HG03571 (cell line): ENCODE measurements at regions not wholly inside any gene's neighbourhood (a gene's known extent, or its start where the extent isn't known, plus 50 kb on each side); places are given as distances from the start of the nearest gene placed in this dataset.
"Not testable (repeated sequence)": the region's sequence is repeated elsewhere in the genome, so short reads cannot be mapped to it uniquely, and the experiment has no call there.

Experiments
- ATAC-seq: cut with Tn5 transposase; IDR thresholded peaks from one replicate; pipeline ENCODE4 v1.9.1; 2021; ENCODE audit not compliant: unreplicated experiment

GRCh38 chr7:35853194-35853593 lies 52.3 kb downstream of the SEPTIN7 start:
- ATAC-seq: not testable (repeated sequence)

- ATAC-seq: no peak
Measured at GRCh38 chr7:35854311-35854710, 53.5 kb downstream of the SEPTIN7 start.

GRCh38 chr7:35856175-35856574 lies 55.3 kb downstream of the SEPTIN7 start:
- no peak for ATAC-seq

DNA sequence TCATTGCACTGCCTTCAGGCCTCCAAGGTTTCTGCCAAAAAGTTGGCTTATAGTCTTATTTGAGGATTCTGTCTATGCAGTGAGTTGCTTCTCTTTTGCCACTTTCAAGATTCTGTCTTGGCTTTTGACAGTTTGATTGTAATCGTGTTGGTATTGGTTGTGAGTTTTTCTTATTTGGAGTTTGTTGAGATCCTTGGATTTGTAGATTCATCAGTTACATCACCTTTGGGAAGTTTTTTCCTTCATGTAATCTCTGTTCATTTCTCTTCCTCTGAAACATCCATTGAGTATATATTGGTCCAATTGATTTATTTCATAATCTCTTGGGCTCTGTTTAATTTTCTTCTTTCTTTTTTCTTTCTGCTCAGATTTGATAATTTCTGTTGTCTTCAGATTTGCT lies 59.8 kb downstream of the SEPTIN7 start:
- ATAC-seq: no peak

DNA sequence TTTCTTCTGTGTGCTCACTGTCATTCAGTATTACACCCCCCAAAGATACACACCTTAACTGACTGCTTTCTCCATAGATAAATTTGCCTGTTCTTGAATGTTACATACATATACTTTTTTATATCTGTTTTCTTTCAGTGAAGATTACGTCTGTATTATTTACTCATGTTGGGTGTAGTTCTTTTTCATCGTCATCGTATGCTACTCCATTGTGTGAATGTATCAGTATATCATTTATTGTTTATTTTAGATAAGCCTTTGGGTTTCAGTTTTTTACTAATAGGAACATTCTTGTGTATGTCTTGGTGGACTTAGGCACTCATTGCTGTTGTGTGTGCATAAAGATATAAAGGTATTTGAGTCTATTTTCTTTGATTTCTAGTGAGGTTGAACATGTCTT lies 64.4 kb downstream of the SEPTIN7 start:
- no peak for ATAC-seq

DNA sequence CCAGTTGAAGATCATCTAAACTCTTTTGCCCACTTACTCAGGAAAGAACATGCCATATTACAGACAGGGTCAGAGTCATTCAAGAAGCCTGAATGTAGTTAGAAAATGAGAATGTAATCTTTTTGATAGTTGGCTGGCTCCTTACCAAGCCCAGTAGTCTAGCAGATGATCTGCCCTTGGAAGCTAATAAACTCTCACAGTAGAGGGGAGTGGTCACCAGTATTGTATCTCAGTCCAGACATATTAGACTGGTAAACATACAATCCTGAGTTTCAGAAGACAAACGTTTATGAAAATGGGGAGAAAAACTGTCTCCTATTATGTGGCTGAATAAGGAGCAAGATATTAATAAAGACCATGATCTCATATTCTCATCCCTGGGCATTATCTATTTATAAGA lies 65.3 kb downstream of the SEPTIN7 start:
- no peak for ATAC-seq

- not testable (repeated sequence) for ATAC-seq
Measured at GRCh38 chr7:35869117-35869516, 68.3 kb downstream of the SEPTIN7 start.

DNA sequence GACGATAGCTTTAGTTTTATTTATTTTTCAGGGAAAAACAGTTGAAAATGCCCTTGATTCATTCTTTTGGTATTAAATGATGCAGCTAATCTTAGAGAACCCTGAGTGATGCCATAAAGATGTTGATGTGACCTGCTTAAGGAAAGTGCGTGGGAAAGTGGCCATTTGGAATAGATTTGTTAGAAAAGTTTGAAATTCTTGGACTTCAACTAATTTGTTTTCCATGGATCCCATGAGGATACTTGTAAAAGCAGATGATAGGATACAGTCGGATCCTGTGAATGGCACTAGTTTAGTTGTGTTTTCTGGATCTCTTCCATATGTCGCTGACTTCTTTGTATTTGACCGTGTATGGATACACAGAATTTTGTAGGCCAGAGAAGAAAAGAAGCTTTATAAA lies 69.0 kb downstream of the SEPTIN7 start:
- no peak for ATAC-seq

GRCh38 chr7:35871856-35872255 lies 71.0 kb downstream of the SEPTIN7 start:
- no peak for ATAC-seq

GRCh38 chr7:35874886-35875285 lies 74.0 kb downstream of the SEPTIN7 start:
- no peak for ATAC-seq

- ATAC-seq: no peak
Measured at GRCh38 chr7:35875292-35875691, 74.4 kb downstream of the SEPTIN7 start.

DNA sequence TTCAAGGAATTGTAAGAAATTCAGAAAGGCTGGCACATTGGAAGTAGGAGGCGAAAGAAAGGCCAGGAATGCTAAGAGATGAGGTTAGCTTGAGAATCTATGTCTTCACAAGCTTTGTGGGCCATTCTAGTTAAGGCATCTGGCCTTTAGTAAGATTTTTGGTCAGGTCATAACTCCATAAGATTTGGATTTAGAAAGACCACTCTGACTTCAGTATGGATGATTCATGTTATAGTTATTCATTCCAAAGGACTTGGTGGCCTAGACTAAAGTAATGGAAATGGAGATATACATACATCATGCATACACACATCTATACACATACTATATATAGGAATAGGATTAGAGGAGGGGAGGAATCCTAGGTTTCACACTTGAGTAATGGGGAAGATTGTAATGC lies 77.5 kb downstream of the SEPTIN7 start:
- no peak for ATAC-seq

GRCh38 chr7:35887430-35887829 lies 86.6 kb downstream of the SEPTIN7 start:
- ATAC-seq: not testable (repeated sequence)

DNA sequence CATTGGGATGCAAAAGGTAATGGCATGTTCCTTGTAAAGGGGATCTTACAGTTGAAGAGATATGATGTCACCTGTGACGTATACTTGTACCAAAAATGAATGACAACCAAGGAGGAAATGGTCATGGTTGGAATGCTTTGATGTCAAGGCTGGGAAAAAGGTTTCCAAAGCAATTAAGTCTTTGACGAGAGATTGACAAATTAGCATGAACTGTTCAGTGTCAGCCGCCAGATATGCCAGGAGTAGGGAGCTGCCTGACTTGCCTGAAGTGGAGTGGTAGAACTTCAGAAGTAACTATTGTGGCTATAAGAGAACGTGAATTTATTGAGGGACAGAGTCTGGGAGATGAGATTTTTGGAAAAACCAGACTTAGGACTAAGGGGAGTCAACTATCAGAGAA lies 88.1 kb downstream of the SEPTIN7 start:
- no peak for ATAC-seq

DNA sequence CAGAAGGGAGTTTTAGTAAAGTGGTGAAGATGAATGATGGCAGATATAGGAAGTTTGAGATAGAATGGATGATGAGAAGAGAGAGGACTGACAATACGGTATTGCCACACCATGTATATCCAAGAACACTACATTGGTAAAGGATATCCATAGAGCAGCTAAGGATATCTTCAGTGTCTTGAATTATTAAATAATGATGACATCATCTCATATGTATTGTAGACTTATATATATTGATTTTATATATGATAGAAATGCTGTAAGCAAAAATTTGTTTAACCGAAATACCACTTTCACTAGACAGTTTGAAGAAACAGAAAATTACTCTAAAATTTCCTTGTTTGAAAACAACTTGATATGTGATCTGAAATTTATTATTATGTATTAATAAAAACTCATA lies 89.0 kb downstream of the SEPTIN7 start:
- ATAC-seq: no peak

- ATAC-seq: no peak
Measured at GRCh38 chr7:35891004-35891830, 90.4 kb downstream of the SEPTIN7 start.

DNA sequence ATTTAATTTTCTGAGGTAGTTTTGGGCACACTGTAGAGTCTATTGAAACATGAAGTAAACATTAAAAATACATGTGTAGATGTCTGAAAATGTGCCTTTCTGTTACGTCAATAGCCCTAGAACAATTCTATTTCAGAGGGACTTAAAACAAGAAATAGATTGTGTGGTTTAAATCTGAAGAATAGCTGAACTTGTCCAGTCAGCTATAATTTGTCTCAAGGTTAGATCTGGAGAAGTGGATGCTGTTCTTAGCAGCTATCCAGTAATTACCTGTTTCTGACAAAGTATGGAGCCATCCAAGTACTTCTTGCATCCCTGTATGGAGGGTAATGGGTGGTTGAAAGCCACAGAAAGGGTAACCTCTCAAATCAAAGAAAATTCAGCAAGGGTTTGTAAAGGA lies 92.8 kb downstream of the SEPTIN7 start:
- ATAC-seq: no peak

- ATAC-seq: no peak
Measured at GRCh38 chr7:35894721-35895120, 93.9 kb downstream of the SEPTIN7 start.

DNA sequence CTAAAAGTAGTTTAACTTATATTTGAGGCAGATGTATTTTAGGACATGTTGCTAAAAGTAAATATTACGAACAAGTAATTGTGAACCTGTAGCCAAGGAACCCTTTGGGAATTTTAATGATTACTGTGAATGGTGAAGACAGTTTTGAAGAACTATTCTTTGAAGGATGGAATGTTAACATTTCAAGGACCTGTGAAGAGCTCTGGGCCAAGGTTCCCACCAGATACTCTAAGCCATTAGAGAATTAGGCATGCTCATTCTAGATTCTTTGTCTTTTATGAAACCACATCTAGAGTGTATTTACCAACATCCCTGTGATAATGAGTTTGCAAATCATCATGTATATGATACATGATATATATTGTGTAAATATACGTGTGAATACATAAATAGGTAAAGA lies 99.8 kb downstream of the SEPTIN7 start:
- ATAC-seq: no peak

DNA sequence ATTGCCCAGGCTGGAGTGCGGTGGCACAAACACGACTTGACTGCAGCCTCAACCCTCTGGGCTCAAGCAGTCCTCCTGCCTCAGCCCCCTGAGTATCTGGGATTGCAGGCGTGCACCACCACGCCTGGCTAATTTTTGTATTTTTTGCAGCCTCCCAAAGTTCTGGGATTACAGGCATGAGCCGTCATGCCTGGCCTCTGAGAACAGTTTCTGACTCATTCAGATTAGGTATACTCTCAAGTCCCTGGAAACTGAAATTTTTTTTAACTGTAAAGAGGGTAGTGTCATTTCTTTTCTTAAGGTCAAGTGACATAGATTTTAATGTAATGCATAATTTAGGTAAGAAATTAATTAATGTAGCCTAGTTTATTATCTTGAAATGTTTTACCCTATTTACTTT lies 104.7 kb downstream of the SEPTIN7 start:
- no peak for ATAC-seq

- peak; percentile 85 for ATAC-seq
Measured at GRCh38 chr7:35906191-35906908, 105.5 kb downstream of the SEPTIN7 start.
